ENCODE measurements at regions not wholly inside any gene's neighbourhood (a gene's known extent, or its start where the extent isn't known, plus 50 kb on each side); places are given as distances from the start of the nearest gene placed in this dataset.

DNA sequence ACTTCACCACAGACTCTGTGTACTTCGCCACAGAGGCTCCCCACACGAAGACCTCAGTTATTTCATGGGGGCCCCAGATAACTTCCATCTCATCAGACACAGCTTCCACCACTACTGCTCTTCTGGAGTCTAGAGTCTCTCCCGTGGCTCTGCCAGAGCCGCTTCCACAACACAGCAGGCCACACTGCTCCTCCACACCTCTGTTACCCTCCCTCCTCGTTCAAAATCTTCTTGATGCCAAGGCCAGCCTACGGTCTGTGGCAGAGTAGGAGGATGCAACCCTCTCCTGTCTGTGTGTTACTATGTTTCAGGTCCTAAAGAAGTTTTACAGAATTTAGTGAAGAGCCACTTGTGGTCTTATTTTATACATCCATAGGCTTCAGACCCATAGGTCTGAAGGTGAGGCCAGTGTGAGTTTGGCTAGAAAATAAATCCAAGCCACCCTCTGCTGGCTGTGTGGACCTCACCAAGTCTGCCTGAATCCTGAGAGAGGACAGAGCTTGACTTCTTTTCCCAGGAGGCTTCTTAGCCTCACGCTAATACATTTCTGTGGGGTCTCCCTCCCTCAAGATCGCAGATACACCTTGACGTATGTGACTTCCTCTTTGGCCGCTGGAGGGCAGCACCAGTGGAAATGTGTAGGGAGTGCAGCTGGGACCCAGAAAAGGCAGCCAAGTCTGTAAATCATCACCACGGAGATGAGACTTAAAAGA, 197.7 kb downstream of the FAXC start:
- TF ChIP-seq, protein P1, sequence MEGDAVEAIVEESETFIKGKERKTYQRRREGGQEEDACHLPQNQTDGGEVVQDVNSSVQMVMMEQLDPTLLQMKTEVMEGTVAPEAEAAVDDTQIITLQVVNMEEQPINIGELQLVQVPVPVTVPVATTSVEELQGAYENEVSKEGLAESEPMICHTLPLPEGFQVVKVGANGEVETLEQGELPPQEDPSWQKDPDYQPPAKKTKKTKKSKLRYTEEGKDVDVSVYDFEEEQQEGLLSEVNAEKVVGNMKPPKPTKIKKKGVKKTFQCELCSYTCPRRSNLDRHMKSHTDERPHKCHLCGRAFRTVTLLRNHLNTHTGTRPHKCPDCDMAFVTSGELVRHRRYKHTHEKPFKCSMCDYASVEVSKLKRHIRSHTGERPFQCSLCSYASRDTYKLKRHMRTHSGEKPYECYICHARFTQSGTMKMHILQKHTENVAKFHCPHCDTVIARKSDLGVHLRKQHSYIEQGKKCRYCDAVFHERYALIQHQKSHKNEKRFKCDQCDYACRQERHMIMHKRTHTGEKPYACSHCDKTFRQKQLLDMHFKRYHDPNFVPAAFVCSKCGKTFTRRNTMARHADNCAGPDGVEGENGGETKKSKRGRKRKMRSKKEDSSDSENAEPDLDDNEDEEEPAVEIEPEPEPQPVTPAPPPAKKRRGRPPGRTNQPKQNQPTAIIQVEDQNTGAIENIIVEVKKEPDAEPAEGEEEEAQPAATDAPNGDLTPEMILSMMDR (conservative IDR thresholded peaks at IDR 0.05 in 1 of 2, IDR thresholded peaks at IDR 0.05 in 1 of 2; ENCODE audit: low read depth in 1 of 2, low read length in 2 of 2): peak; percentile 38 to 40
- TF ChIP-seq EZH2 (IDR thresholded peaks at IDR 0.05; ENCODE audit: low read length, missing control alignments): no peak
